ENCODE measurements at regions not wholly inside any gene's neighbourhood (a gene's known extent, or its start where the extent isn't known, plus 50 kb on each side); places are given as distances from the start of the nearest gene placed in this dataset.

GRCh38 chr10:62511656-62512055 lies 137.5 kb downstream of the ZNF365 start:
- no peak for TF ChIP-seq CTCF (IDR thresholded peaks at IDR 0.05)
- H3K4me1 ChIP-seq = no peaks in the 10 kb centered on the region
- ATAC-seq = no peak
- no peaks in the 10 kb centered on the region for H3K9me3 ChIP-seq
- H3K4me3 ChIP-seq = no peak overlapping the region
- no peak overlapping the region for H3K27ac ChIP-seq
- no peak for DNase-seq
- no peaks in the 10 kb centered on the region for H3K27me3 ChIP-seq
- intact Hi-C loops (cut with DNase I) = no loop called here
- no peaks in the 10 kb centered on the region for H3K36me3 ChIP-seq

- no peak for TF ChIP-seq CTCF (IDR thresholded peaks at IDR 0.05)
- no peak overlapping the region for H3K27ac ChIP-seq
- ATAC-seq (peak; percentile 25), DNase-seq (no peak)
- H3K36me3 ChIP-seq = no peaks in the 10 kb centered on the region
- intact Hi-C loops (cut with DNase I) = no loop called here
- H3K27me3 ChIP-seq = no peaks in the 10 kb centered on the region
- no peaks in the 10 kb centered on the region for H3K9me3 ChIP-seq
- H3K4me3 ChIP-seq = no peak overlapping the region
- H3K4me1 ChIP-seq = no peaks in the 10 kb centered on the region
These were observed 138.7 kb downstream of the ZNF365 start for GRCh38 chr10:62512732-62513475.

- TF ChIP-seq CTCF (IDR thresholded peaks at IDR 0.05) = no peak
- H3K27me3 ChIP-seq = no peaks in the 10 kb centered on the region
- no peaks in the 10 kb centered on the region for H3K36me3 ChIP-seq
- DNase-seq = no peak
- no peaks in the 10 kb centered on the region for H3K9me3 ChIP-seq
- H3K27ac ChIP-seq = no peak overlapping the region
- H3K4me3 ChIP-seq = no peak overlapping the region
- no peak for ATAC-seq
- intact Hi-C loops (cut with DNase I) = no loop called here
- H3K4me1 ChIP-seq = no peaks in the 10 kb centered on the region
These were observed 140.0 kb downstream of the ZNF365 start for GRCh38 chr10:62514079-62514693.

- H3K27ac ChIP-seq = no peak overlapping the region
- no peaks in the 10 kb centered on the region for H3K4me1 ChIP-seq
- no peak for ATAC-seq
- TF ChIP-seq CTCF (IDR thresholded peaks at IDR 0.05) = no peak
- no peaks in the 10 kb centered on the region for H3K27me3 ChIP-seq
- intact Hi-C loops (cut with DNase I) = no loop called here
- no peaks in the 10 kb centered on the region for H3K9me3 ChIP-seq
- H3K4me3 ChIP-seq = no peak overlapping the region
- DNase-seq = no peak
- H3K36me3 ChIP-seq = no peaks in the 10 kb centered on the region
These were observed 143.1 kb downstream of the ZNF365 start for GRCh38 chr10:62517252-62517651.

- intact Hi-C loops (cut with DNase I) = no loop called here
- no peaks in the 10 kb centered on the region for H3K9me3 ChIP-seq
- peak in 1 of 4 donors; percentile 20 for DNase-seq
- no peak for ATAC-seq
- H3K4me1 ChIP-seq = no peaks in the 10 kb centered on the region
- no peaks in the 10 kb centered on the region for H3K36me3 ChIP-seq
- H3K4me3 ChIP-seq = no peak overlapping the region
- TF ChIP-seq CTCF (IDR thresholded peaks at IDR 0.05) = no peak
- H3K27ac ChIP-seq = no peak overlapping the region
- no peaks in the 10 kb centered on the region for H3K27me3 ChIP-seq
These were observed 153.1 kb downstream of the ZNF365 start for GRCh38 chr10:62527019-62527827.
